Spleen (tissue), 11 donors: ENCODE measurements at regions not wholly inside any gene's neighbourhood (a gene's known extent, or its start where the extent isn't known, plus 50 kb on each side); places are given as distances from the start of the nearest gene placed in this dataset.

Source experiments
- DNase-seq: peaks from one replicate; pipeline ENCODE4 v3.0.0-alpha.2; 2020
- H3K27ac ChIP-seq, 8 donors: fragments of 200-600 bp; sonication (generic) in 7 of 8; 1 replicate in 4 of 8; 2 replicates in 4 of 8; pipeline versions ENCODE4 v1.5.0 to v1.8.0; 2016 to 2021; ENCODE audit warnings: inconsistent platforms in 4 of 8, mild to moderate bottlenecking in 4 of 8, moderate library complexity in 1 of 8
- H3K27me3 ChIP-seq, 7 donors: fragments of 200-600 bp; sonication (generic) in 6 of 7; replicated peaks in 1 of 7; 1 replicate in 4 of 7; 2 replicates in 3 of 7; pipeline versions ENCODE4 v1.5.0 to v1.8.0; 2016 to 2021; ENCODE audit warnings: inconsistent platforms in 3 of 7, mild to moderate bottlenecking in 1 of 7
- H3K36me3 ChIP-seq, 6 donors: fragments of 200-600 bp; sonication (generic) in 5 of 6; 1 replicate in 4 of 6; 2 replicates in 2 of 6; pipeline versions ENCODE4 v1.5.0 to v1.8.0; 2016 to 2021; ENCODE audit warnings: inconsistent platforms in 2 of 6
- H3K4me1 ChIP-seq, 6 donors: fragments of 200-600 bp; sonication (generic) in 5 of 6; 1 replicate in 3 of 6; 2 replicates in 3 of 6; pipeline versions ENCODE4 v1.5.0 to v1.8.0; 2016 to 2021; ENCODE audit warnings: inconsistent platforms in 3 of 6
- H3K4me3 ChIP-seq, 8 donors: fragments of 200-600 bp; sonication (generic) in 7 of 8; 1 replicate in 4 of 8; 2 replicates in 4 of 8; pipeline versions ENCODE4 v1.5.0 to v1.8.0; 2016 to 2021; ENCODE audit warnings: inconsistent platforms in 4 of 8, mild to moderate bottlenecking in 4 of 8, moderate library complexity in 2 of 8
- H3K9me3 ChIP-seq, 8 donors: fragments of 200-600 bp; sonication (generic) in 7 of 8; 1 replicate in 4 of 8; 2 replicates in 4 of 8; pipeline versions ENCODE4 v1.5.0 to v1.8.0; 2016 to 2021; ENCODE audit warnings: inconsistent platforms in 4 of 8
- CTCF ChIP-seq, 11 experiments: fragments of 200-600 bp in 7 of 11; fragments of 450-650 bp in 4 of 11; sonication (generic) in 4 of 11; IDR thresholded peaks in 8 of 11; conservative IDR thresholded peaks in 3 of 11; 1 replicate in 7 of 11; 2 replicates in 4 of 11; pipeline versions ENCODE4 v1.4.0 to v1.8.0; 2016 to 2021; ENCODE audit warnings: antibody characterized with exemption in 11 of 11, inconsistent platforms in 4 of 11, mild to moderate bottlenecking in 1 of 11
- POLR2A ChIP-seq, 3 donors: fragments of 450-650 bp; IDR thresholded peaks; one replicate each; pipeline ENCODE4 v1.5.1; 2017; ENCODE audit warnings: antibody characterized with exemption in 3 of 3, mild to moderate bottlenecking in 1 of 3
- POLR2AphosphoS5 ChIP-seq, 3 donors: sonication (generic); formaldehyde crosslinking; IDR thresholded peaks; one replicate each; pipeline ENCODE4 v1.5.1; 2017; ENCODE audit warnings: antibody characterized with exemption in 3 of 3
- WGBS, 5 donors: extraction: QIAGEN DNeasy Blood & Tissue Kit in 3 of 5; methylation state at CpG; one replicate each; pipeline versions ENCODE4 v1.1.5 to v1.1.7; 2013 to 2018; 5-methylcytosine and 5-hydroxymethylcytosine counted together
- intact Hi-C: fragments of 100-400 bp; cut with DNase I; formaldehyde crosslinking; loops from one replicate; pipeline ENCODE4 v1.15.0; 2023; ENCODE audit warnings: low total_unique reads
- donor health status: healthy with polysubstance abuse.
- donor health status: DM: no; HTN: no; CAD: no; lungs with moderate emphysema.
- donor health status: DM: no; HTN: no; CAD: no.
- donor health status: Bipolar disorder and iron deficiency.
- donor health status: healthy.
- donor health status: DM: no; HTN: no; CAD: no.
- donor health status: DM: yes; HTN: yes; CAD: no.

- 72 to 84% (median 78%) methylated on average over 12 to 14 of the region's 14 CpGs for WGBS, 5 donors
- Histone ChIP-seq H3K4me3 (no peak overlapping the region), H3K36me3 (no peaks in the 10 kb centered on the region), H3K9me3 (peaks cover 0 to 24% (median 16%) of the 10 kb centered on the region in 8 donors), H3K4me1 (no peaks in the 10 kb centered on the region), H3K27ac (no peak overlapping the region), H3K27me3 (no peaks in the 10 kb centered on the region)
- intact Hi-C loops = no loop called here
- no peak for TF ChIP-seq POLR2AphosphoS5 (IDR thresholded peaks at IDR 0.05)
- no peak for TF ChIP-seq POLR2A (IDR thresholded peaks at IDR 0.05)
- no peak for TF ChIP-seq CTCF (IDR thresholded peaks at IDR 0.05 in 8 of 11, conservative IDR thresholded peaks at IDR 0.05 in 3 of 11)
- no peak for DNase-seq
Measured at GRCh38 chr4:8735236-8736089, 136.2 kb downstream of the HMX1 start.

GRCh38 chr4:8732681-8733243 lies 138.9 kb downstream of the HMX1 start:
- intact Hi-C loops = no loop called here
- no peaks in the 10 kb centered on the region for H3K4me1 ChIP-seq
- TF ChIP-seq POLR2AphosphoS5 (IDR thresholded peaks at IDR 0.05) (no peak), CTCF (IDR thresholded peaks at IDR 0.05 in 8 of 11, conservative IDR thresholded peaks at IDR 0.05 in 3 of 11) (no peak), POLR2A (IDR thresholded peaks at IDR 0.05) (no peak)
- H3K27me3 ChIP-seq = no peaks in the 10 kb centered on the region
- no peaks in the 10 kb centered on the region for H3K36me3 ChIP-seq
- H3K9me3 ChIP-seq = peaks cover 0 to 24% (median 16%) of the 10 kb centered on the region in 8 donors
- DNase-seq = peak; percentile 43
- H3K4me3 ChIP-seq = no peak overlapping the region
- no peak overlapping the region for H3K27ac ChIP-seq
- WGBS, 5 donors = 76 to 93% (median 92%) methylated on average over 3 to 5 of the region's 5 CpGs

- Histone ChIP-seq H3K4me1 (no peaks in the 10 kb centered on the region), H3K4me3 (no peak overlapping the region), H3K9me3 (peaks cover 0 to 24% (median 16%) of the 10 kb centered on the region in 8 donors), H3K27me3 (no peaks in the 10 kb centered on the region), H3K27ac (no peak overlapping the region), H3K36me3 (no peaks in the 10 kb centered on the region)
- no peak for TF ChIP-seq CTCF (IDR thresholded peaks at IDR 0.05 in 8 of 11, conservative IDR thresholded peaks at IDR 0.05 in 3 of 11)
- no peak for TF ChIP-seq POLR2AphosphoS5 (IDR thresholded peaks at IDR 0.05)
- no peak for TF ChIP-seq POLR2A (IDR thresholded peaks at IDR 0.05)
- intact Hi-C loops = no loop called here
- DNase-seq = peak; percentile 49
- WGBS, 5 donors = 77 to 81% (median 79%) methylated on average over 9 to 10 of the region's 10 CpGs
Measured at GRCh38 chr4:8732092-8732491, 139.5 kb downstream of the CPZ start.

- H3K4me3 ChIP-seq = no peak overlapping the region
- H3K36me3 ChIP-seq = no peaks in the 10 kb centered on the region
- H3K27me3 ChIP-seq = peaks cover 0 to 4% (median 0%) of the 10 kb centered on the region in 7 donors
- WGBS, 5 donors = 73 to 85% (median 76%) methylated on average over 5 to 6 of the region's 6 CpGs
- intact Hi-C loops = no loop called here
- peaks cover 0 to 24% (median 16%) of the 10 kb centered on the region in 8 donors for H3K9me3 ChIP-seq
- DNase-seq = peak; percentile 41
- no peaks in the 10 kb centered on the region for H3K4me1 ChIP-seq
- H3K27ac ChIP-seq = no peak overlapping the region
- no peak for TF ChIP-seq POLR2A (IDR thresholded peaks at IDR 0.05)
- TF ChIP-seq POLR2AphosphoS5 (IDR thresholded peaks at IDR 0.05) = no peak
- no peak for TF ChIP-seq CTCF (IDR thresholded peaks at IDR 0.05 in 8 of 11, conservative IDR thresholded peaks at IDR 0.05 in 3 of 11)
Measured at GRCh38 chr4:8731364-8731763, 138.8 kb downstream of the CPZ start.
